GM19467 (cell line): ENCODE measurements at regions not wholly inside any gene's neighbourhood (a gene's known extent, or its start where the extent isn't known, plus 50 kb on each side); places are given as distances from the start of the nearest gene placed in this dataset.
"Not testable (repeated sequence)": the region's sequence is repeated elsewhere in the genome, so short reads cannot be mapped to it uniquely, and the experiment has no call there.

Experiments
- ATAC-seq: cut with Tn5 transposase; IDR thresholded peaks from one replicate; pipeline ENCODE4 v1.9.1; 2021; ENCODE audit warnings: mild to moderate bottlenecking, moderate library complexity; ENCODE audit not compliant: unreplicated experiment

DNA sequence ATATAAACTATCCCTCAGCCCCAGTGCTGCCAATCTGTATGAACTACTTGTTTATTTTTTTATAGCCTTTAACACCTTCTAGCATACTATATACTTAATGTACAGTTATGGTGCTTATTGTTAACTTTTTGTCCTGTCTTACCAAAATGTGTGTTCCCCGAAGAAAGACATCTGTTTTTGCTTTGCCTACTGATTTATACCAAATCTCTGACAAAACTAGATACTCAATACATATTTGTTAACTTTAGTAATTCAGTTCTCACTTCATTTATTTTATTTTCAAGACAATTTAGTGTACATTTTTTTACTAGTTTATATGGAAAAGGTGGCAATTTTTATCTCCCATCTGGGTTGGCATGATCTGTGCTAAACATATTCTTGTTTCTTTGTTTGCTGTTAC lies 824.3 kb upstream of the ATXN8OS start:
- ATAC-seq = no peak

DNA sequence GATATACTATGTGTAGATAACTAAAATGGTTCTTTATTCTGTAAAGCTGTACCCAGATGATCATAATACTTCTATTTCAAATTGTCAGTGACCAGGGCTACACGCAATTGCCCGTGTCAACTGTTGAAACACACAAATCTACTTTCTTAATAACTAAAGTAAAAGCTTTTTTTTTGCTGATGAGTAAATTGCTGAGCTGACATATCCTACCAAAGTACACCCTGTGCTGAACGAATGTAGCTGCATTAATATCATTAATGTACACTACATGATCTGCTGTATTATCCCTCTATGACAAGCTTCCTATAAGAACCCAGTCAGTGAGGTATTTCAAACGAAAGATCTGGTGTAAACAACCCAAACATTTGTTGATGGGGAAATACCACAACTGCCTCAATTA lies 827.2 kb upstream of the ATXN8OS start:
- no peak for ATAC-seq

DNA sequence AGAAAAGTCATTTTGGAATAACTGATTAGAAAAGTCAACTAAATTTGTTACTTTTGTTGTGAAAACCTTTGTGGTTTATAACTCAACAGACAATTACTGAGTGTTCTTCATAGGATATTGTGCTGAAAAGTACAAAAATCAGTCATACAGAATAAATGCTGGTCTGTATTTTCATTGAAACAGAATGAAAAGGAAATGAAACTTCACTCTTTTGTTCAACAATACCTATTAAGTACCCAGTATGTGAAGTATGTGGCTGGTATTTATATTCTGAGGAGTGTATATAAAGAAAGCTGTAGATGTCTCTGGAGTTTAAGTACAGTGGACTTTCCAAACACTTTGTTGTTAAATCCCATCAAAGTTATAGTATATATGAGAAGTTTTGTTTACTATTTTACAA lies 828.4 kb upstream of the ATXN8OS start:
- ATAC-seq = no peak

DNA sequence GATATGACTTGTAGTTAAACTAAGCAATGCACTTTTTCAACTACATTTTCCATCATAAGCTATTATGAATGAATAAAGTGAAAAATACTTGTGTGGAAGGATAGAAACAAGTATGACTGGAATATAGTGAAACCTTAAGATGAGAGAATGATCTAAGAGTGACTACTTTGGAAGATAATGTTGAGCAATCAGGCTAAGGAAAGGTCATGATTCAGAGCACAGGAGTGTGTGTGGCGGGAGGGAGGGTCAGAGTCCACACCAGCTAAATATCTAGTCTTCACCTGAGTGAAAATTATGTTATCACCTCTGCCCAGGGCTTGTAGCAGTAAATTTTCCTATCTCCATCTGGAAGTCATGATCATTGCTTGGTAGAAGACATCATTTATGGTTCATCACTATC lies 833.4 kb upstream of the ATXN8OS start:
- no peak for ATAC-seq

DNA sequence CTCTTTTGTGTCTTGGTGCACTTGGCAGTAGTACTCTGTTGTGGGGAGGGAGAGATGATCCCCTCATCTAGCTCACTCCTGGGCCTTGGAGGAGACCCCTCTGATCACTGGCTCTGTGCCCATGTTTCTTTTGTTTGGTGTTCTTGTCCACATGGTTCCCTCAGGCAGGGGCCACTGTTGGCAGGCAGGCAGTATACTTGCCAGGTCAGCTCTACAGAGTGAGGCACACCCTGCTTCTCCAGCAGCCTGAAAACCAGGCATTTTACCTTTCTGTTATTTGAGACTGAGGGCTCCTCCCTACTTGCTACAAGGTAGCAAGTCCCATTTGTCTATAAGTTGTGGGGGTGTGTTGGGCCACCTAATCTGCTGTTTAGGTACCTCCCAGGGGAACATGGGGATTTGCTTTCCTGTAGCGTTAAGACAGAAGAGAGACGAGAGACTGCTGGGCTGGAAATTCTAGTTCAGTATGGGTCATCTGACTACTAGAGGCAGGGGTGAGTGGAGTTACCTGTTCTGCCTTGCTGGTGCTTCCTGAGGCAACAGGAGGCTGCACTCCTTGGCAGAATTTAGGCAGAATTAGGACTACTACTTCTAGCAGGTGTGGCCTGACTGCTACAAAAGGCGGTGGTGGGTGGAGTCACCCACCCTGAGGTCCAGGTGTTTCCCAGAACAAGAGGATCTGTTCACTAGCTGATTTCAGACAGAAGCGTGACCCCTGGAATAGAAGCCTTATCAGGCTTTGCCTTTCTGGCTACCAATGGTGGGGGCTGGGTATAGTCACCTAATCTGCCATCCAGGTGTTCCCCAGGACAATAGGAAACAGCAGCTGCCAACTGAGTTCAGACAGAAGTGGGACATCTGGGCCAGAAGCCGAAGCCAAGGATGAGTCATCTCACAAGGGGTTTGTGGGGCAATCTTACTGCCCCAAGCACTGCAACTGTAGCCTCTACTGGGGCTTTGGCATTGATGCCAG lies 843.0 kb upstream of the ATXN8OS start:
- ATAC-seq = no peak

DNA sequence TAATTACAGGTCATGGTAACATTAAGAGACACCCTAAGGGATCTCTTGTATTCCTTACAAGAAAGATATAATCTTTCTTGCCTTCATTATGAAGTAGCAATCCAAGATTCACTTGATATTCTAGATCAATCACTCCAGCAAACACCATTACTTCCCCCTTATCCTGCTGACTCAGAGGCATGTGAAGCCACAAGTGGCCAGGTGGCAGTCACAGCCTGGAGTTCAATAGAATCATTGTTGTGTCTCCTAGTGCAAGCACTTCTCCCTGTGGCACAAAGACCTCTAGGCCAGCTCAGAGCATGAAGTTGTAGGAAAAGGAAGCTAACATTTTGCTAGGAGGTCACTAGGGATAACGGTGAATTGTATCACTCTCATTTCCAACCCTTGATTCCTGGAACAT lies 864.3 kb upstream of the ATXN8OS start:
- no peak for ATAC-seq

DNA sequence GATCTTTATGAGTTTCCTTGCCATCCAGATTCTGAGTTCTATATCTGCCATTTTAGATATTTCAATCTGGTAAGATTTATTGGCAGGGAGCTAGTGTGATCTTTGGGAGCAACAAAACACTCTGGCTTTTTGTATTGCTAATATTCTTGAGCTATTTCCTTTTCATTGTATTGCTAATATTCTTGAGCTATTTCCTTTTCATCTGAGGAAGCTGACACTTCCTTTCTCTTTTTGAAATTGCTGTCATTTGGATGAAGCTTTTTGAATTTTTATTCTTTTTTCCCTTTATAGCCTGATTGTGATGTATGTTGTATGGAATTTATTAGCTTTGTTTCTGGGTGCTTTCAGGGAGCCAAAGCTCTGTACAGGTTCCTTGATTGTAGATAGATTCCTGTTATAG lies 873.5 kb upstream of the ATXN8OS start:
- no peak for ATAC-seq

DNA sequence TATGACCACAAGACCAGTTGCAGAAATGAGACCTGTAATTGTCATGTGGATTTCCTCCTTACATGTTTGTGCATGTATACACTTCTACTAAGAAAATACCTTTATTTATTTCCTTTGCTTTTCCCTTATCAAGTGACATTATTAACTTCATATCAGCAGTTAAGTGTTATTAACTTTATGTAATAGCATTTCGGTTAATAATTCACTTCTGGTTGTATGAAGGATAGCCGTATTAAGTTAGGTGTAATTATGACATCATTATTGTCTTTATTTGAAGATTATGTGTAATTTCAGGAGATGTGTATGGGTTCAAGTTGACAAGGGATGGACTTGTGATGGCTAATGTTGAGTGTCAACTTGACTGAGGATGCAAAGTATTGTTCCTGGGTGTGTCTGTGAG lies 881.2 kb upstream of the ATXN8OS start:
- ATAC-seq = no peak

DNA sequence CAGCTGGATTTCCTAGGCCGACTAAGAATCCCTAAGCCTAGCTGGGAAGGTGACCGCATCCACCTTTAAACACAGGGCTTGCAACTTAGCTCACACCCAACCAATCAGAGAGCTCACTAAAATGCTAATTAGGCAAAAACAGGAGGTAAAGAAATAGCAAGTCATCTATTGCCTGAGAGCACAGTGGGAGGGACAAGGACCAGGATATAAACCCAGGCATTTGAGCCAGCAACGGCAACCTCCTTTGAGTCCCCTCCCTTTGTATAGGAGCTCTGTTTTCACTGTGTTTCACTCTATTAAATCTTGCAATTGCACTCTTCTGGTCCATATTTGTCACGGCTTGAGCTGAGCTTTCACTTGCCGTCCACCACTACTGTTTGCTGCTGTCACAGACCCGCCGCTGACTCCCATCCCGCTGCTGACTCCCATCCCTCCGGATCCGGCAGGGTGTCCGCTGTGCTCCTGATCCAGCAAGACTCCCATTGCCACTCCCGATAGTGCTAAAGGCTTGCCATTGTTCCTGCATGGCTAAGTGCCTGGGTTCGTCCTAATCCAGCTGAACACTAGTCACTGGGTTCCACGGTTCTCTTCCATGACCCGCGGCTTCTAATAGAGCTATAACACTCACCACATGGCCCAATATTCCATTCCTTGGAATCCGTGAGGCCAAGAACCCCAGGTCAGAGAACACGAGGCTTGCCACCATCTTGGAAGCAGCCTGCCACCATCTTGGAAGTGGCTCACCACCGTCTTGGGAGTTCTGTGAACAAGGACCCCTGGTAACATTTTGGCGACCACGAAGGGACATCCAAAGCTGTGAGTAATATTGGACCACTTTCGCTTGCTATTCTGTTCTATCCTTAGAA lies 885.8 kb upstream of the ATXN8OS start:
- not testable (repeated sequence) for ATAC-seq

DNA sequence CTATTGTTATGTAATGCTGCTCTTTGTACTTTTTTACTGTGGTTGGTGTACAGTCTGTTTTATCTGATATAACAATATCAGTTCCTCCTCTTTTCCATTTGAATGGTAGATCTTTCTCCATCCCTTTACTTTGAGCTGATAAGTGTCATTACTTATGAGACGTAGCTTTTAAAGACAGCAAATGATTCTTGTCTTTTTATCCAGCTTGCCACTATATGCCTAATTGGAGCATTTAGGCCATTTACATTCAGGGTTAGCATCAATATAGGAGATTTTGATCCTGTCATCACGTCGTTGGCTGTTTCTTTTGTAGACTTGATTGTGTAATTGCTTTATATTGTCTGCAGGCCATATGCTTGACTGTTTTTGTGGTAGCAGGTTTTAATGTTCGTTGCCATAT lies 894.2 kb upstream of the ATXN8OS start:
- no peak for ATAC-seq

DNA sequence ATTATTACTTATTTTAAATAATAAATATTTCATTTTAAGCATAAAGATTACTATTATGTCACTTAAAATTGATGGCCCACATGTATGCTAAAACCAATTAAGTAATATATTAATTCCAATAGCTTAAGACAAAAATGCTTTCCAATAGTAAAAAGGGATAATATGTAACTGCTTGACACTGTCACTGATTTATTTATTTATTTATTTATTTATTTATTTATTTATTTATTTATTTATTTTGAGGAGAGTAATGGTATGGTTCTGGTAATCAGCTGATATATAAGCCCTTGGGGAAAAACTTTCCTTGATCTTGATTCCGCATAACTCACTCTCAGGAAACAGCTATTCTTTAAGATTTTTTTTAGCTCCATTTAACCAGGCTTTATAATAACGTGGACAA lies 903.0 kb upstream of the ATXN8OS start:
- no peak for ATAC-seq

DNA sequence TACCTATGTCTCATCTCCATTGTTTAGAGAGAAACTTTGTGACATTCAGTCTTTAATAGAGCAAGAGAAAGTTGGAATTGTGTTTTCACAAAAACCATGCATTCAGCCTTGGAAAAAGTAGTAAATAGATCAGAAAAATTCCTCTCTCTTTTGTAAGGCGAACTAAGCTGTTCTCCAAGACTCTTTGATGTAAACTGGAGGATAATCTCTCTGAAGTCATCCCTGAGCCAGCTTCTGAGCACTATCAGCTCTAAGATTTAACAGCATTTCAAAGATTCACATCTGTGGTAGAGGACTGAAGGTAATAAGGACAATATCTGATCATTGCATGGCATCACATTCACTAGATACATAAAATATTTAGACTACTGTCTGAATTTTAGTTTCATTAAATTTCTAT lies 904.6 kb upstream of the ATXN8OS start:
- ATAC-seq = no peak

DNA sequence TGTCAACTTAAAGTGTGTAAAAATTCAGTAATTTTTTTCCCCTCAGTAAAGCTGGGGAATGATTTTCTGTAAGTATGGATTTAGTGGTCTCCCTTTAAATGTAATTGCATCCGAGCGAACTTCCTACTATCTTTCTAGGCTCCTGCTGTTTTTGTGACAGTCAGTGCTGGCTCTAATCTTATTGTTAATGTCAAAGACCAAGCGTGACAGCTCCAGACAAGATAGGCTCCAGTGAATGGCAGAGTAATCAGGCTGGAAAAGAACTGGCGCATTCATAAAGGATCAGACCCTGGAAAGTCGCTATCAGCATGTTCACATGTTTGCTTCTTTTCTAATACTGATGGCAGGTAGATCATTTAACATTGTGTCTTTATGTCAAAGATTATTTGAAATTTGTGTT lies 908.0 kb upstream of the ATXN8OS start:
- ATAC-seq = no peak

DNA sequence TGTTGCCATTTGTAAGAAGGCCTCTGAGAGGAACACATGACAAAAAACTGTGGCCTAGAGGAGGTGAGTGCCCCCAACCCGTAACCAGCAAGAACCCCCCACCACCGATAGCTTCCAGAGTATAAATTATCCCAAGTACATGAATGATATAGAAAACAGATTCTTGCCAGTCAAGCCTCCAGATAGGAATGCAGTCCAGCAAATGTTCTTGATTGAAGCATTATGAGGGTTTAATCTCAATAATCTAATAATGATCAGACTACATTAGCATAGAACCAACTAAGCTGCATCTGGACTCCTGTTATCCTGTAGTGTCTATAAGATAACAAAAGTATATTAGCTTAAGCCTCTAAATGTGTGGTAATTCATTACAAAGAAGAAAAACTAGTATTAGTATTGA lies 908.9 kb upstream of the ATXN8OS start:
- no peak for ATAC-seq

DNA sequence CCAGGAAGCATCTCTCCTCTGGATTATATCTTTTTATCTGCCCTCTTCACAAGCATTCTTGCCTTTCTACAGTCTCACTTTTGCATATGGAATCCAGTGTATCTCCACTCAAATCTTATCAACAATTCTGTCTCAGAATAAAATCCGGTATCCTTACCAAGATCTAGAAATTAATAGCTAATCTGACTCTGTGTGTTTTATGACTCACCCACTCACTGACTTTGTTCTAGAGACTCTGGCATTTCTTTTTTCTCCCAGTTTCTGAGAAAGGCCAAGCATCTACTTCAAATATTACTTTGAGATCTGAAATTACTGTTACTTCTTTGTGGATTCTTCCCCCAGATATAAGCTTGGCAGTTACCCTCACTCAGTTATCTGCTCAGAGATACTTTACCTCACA lies 913.5 kb upstream of the ATXN8OS start:
- ATAC-seq = no peak

DNA sequence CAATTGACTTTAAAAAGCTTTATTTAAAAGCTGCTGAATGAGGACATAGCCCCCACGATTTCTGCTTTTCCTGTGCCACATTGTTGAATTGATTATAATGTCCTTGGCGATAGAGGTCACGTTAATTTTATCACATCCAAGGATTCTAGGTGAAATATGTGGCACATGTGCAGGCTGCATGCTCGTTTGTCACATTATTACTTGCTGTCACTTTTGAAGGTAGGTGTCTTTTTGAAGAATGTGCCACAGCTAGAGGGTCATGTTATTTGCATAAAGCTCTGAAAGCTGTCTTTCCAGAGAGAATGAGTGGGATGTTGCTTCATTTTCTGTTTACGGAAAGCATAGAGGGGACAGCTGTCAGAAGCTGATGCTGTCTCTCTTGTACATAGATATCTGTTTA lies 927.6 kb upstream of the ATXN8OS start:
- ATAC-seq = no peak

DNA sequence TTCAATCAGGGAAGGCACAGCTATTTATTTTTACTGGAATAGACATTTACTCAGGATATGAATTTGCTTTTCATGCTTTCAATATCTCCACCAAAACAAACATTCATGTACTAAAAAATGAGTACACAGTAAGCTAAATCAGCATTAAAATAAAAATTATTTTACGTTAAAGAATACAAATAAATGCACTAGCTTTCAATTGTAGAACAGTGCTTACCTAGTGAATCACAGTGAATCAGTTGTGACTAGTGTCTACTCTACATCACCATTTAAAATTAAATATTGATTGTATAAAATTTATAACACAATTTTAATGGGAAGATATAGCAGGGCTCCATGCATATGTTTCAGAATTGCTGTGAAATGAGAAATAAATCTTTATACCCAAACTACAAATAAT lies 929.6 kb upstream of the ATXN8OS start:
- no peak for ATAC-seq

DNA sequence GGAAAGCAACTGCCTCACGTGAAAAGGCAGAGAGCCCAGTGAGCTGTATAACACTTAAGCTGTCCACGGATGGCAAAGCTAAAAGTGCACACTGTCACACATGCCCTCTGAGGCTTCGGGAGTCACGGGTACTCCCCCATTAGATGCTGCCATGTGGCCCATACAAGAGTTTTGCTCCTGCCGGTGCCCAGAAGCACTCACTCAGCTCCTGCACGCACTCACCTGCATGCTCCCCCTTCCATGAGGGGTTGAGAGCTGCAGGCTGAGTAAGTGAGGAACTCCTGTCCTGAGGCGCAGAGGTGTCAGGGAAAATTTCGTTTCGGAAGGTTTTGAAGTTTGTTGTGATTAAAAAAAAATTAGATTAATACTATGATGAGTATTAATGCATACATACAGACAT lies 939.2 kb upstream of the ATXN8OS start:
- ATAC-seq = no peak

DNA sequence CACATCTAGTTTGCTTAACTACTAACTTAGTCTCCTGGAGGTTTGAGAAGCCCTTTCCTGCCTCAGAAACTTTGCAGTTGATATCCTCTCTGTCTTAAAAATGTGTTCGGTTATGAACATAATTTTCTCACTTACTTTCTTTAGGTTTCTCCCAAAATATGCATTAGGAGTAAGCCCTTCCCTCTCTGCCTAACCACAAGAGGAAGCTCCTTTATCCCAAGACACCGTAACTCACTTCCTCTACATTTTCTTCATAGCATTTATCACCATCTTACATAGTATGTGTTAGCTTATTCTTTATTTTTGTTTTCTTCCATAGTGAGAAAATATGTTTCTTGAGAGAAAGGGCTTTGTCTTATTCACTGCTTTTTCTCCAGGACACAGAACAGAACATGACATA lies 952.5 kb upstream of the ATXN8OS start:
- no peak for ATAC-seq

DNA sequence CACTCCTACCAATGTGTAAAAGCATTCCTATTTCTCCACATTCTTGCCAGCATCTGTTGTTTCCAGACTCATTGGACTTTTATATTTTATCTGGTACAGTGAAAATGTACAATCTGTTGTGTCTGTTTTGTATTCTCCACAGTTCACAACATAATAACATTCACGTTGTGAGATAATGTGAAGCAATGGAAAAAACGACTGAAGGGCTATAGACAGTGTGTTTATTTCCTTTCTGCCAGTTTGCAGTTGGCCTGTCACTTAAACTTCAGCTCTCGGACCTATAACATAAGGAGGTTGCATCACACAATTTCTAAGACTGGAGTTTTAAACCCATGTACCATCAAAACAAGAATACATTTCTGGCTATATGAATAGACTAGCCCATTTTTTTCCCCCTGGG lies 965.5 kb upstream of the ATXN8OS start:
- no peak for ATAC-seq

DNA sequence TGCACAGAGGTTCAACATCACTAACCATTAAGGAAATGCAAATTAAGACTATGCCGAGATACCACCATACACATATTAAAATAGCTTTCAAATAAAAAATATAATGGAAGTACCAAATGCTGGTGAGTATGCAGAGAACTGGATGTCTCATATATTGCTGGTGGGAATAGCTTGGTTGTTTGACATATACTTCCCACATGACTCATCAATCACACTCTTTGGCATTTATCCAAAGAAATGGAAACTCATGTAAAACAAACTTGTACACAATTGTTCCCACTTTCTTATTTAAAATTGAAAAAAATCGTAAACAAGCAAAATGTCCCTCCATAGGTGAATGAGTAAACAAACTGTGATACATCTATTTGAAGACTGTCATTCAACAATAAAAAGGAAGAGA lies 982.6 kb upstream of the ATXN8OS start:
- no peak for ATAC-seq

DNA sequence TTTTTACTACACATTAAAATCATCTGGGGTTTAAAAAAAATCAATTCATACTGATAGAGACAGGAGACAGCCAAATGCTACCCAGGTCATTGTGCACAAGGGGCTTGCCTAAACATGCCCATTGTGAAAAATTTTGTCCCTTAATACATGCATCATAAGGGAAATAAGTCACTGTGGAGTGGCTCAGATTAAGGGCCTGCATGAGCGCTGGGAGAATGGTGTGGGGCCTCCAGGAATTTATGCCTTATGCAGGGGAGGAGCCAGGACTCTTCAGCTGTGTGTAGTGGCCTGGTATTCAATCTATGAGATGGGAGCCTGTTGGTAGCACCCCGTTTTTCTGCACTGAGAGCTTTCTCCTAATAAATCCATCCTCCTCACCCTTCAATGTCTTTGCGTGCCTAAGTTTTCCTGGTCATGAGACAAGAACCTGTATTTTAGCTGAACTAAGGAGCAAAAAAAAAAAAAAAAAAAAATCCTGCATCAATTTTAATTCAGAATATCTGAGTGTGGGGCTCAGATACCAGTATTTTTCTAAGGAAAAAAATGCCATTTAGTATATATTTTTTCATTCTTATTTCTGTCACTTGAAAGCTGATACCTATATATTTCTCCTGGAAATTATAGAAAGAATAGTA lies 997.6 kb upstream of the ATXN8OS start:
- no peak for ATAC-seq
